GM19351 (cell line): ENCODE measurements at regions not wholly inside any gene's neighbourhood (a gene's known extent, or its start where the extent isn't known, plus 50 kb on each side); places are given as distances from the start of the nearest gene placed in this dataset.

Source experiments
- ATAC-seq: cut with Tn5 transposase; IDR thresholded peaks from one replicate; pipeline ENCODE4 v1.9.1; 2021; ENCODE audit warnings: mild to moderate bottlenecking, moderate library complexity; ENCODE audit not compliant: unreplicated experiment

- ATAC-seq, result peak; percentile 68
Observed at GRCh38 chr16:79876332-79876730, 275.8 kb upstream of the MAF start.

- no peak for ATAC-seq
Observed at GRCh38 chr16:79874391-79874790, 273.9 kb upstream of the MAF start.

GRCh38 chr16:79873825-79874224, 273.3 kb upstream of the MAF start:
- ATAC-seq, result no peak

GRCh38 chr16:79871906-79872305, 271.4 kb upstream of the MAF start:
- ATAC-seq, result no peak

- ATAC-seq, result no peak
Observed at GRCh38 chr16:79870016-79870886, 269.7 kb upstream of the MAF start.

GRCh38 chr16:79869304-79870015, 268.9 kb upstream of the MAF start:
- ATAC-seq, result no peak

GRCh38 chr16:79868841-79869240, 268.3 kb upstream of the MAF start:
- no peak for ATAC-seq

DNA sequence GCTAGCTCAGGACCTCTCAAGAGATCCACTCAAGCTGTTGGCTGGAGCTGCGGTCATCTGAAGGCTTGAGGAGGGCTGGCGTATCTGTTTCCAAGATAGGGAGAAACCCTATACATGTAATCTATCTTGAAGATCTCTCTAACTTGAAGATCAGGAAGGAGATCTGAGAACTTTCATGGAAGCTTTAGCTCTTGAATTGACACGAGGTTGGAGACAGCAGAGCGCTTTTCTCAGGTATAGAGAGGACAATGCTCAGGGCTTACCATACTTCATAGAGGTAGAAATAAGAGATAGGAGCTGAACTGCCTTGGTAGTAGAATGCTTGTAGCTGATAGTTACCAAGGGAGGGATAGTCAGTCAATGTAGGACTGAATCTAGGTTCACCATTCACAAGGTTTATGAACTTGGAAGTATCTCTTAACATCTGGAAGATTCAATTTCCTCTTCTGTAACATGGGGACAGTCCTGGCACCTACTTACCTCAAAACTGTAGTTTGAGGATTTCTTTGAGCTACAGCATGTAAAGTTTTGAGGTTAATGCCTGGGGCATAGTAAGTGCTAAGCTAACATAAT, 267.0 kb upstream of the MAF start:
- no peak for ATAC-seq

DNA sequence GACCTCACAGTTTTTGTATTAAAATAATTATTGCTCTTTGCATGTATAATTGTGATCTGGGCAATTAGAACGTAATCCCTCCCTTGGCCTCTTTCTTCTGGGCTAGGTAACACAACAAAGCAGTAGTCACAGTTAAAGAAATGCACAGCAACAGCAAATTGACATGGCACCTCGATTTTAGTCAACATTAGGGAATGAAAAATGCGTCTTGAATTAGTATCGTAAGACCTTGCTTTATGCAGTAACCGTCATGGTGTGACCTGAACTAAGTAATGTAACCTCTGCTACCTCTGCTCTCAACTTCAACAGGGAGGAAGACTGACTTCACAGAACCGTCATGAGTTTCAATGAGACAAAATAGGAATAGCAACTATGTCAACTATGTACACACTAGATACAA, 265.4 kb upstream of the MAF start:
- ATAC-seq, result no peak

GRCh38 chr16:79864781-79865391, 264.3 kb upstream of the MAF start:
- ATAC-seq, result no peak

DNA sequence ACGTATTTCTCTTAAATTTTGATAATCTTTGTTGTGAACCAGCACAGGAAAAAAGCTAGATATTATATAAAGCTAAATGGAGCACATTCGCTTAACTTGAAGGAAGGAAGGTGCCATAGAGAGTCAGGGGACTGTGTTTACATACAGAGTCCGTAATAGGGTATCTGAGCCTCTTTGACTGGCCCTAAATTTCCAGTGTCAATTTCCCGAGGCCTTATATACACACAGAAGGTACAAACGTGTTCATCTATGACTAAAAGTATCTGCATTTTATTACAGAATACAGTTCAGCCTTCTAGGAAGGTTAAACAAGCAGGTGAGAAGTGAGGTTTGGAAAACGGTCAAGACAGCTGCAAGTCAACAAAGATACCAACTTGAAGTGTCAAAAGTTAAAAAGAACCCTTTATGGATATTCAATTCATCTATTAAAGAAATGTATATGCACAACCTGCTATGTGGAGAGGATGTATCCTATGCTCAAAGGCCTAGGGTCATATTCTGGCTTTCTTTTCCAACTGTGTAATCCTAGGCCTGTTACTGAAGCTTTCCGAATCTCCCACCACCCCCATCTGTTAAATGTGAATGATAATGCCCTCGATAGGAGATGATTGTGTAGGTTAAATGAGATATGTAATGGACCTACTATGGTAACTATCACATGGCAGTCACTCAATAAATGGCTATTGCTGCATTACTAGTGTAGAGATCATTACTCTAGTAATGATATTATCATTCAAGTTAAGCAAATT, 263.7 kb upstream of the MAF start:
- ATAC-seq, result no peak

- no peak for ATAC-seq
Observed at GRCh38 chr16:79863128-79864031, 262.8 kb upstream of the MAF start.

DNA sequence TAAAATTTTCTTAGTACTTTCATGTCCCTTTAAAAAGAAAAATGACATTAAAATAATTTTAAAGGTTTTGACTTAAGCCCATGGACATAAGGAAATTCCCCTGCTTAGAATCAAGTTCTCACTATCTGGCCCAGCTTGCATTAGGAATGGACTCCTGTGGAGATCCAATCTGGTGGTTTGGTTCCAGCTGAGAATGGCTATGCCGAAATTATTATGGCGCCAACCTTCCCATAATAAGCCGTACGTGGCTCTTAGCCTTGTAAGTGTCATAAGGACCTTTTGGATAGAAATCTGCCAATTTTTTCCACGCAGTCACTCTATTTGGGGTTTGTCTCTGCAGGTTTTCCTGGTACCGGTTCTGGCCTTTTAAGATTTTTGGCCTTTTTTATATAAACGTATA, 262.1 kb upstream of the MAF start:
- ATAC-seq, result no peak

DNA sequence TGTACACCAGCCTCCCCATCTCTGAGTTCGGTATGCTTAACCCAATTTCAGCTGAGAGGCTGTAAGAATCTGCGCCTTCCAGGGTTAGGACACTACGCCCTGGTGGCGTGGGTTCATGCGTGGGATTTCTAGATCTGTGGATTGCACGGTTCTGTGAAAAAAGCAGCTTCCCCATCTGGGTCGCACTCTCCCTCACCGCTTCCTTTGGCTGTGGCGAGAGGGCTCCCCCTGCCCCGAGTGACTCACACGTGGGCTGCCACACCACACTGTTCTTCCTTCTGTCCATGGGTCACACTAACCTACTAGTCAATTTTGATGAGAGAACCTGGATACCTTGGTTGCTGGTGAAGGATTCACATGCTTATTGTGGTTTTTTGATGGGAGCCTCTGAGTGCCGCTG, 256.0 kb upstream of the MAF start:
- ATAC-seq, result no peak

GRCh38 chr16:79850348-79850747, 249.8 kb upstream of the MAF start:
- no peak for ATAC-seq

DNA sequence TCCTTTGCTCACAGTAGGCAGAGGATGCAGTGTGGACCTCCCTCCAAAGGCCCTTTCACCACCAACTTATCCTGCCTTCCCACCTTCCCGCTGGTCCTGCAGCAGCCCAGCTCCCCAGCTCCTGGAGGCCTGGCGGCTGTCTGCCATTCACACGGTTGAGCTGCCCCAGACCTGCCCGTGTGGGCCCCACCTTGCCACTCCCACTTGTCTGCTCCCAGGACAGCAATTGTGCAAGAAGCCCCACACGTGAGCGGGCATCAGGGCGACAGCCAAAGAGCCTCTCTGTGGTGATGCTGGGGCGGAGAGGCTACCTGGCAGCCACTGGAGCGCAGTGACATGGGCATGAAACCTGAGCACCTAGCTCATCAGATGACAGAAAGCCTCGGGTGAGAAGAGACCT, 248.6 kb upstream of the MAF start:
- no peak for ATAC-seq

DNA sequence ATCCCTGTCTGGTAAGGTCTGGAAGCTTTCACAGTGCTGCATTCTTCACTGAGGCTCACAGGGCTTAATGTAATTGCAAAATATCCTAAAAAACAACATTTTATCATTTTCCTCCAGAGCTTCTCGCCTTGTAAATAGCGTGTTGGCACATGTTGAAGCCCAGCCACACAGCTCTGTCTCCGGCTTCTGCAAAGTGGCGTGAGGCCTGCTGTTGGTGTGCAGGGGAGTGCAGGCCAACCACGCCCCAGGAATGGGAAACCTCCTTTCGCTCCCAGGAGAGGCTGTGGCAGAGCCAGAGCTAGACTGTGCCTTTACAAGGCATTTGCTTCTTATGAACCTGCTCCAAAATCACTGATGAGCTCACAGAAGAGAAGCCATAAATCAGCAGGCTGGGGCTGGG, 248.2 kb upstream of the MAF start:
- ATAC-seq, result no peak

- ATAC-seq, result no peak
Observed at GRCh38 chr16:79847569-79847968, 247.0 kb upstream of the MAF start.

DNA sequence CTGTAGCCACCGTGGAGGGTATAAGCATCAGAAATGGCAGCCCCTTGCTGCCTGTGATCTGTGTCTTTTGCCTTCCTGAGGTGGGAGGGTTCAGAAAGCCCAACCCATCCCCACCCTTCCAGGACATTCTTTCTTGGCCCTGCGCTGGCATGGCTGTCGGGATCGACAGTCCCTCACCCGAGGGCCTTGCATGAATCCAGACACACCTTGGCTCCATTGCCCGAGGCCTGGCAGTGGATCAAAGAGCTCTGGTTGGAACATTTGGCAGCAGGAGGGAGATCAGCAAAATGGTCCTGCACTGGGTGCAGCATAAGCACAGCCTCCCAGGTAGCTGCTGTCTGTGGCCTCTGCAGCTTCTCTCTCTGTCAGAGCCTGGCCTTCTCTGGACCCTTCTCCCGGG, 246.6 kb upstream of the MAF start:
- no peak for ATAC-seq

DNA sequence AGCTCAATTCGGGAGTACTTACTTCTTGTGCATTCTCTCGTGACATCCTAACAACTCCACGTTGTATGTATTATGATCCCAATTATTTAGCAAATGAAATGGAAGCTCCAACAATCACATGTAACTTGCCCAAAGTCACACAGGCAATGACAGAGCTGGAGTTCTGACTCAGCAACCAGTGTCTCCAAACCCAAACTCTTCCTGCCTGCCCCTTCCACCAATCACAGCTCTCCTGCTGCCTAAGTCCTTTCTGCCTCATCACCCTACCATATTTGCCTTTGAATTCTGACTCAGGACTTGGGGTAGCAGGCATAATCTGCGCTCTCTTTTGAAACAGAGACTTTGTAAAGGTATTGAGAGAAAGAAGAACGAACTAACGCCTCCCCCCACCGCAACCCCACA, 245.2 kb upstream of the MAF start:
- ATAC-seq, result no peak
